ENCODE measurements at regions not wholly inside any gene's neighbourhood (a gene's known extent, or its start where the extent isn't known, plus 50 kb on each side); places are given as distances from the start of the nearest gene placed in this dataset.

DNA sequence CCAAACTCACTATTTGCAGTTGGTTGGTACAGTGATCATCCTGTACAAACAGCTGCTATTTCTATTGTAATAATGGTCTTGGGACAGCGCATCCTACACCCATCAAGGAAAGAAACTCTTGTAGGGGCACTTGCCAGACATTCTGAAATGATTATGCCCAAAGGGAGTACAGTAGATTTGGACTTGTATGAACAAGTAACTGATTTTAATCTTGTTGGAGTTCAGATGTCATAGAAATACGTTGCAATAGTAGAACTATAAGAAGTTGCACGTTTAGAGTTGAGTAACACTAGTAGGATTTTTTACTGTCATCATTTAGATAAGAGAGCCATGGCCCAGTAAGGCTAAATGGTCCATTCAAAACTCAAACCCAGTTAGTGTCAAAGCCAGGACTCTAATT, 192.8 kb downstream of the SATB1 start:
- TF ChIP-seq, protein P1, sequence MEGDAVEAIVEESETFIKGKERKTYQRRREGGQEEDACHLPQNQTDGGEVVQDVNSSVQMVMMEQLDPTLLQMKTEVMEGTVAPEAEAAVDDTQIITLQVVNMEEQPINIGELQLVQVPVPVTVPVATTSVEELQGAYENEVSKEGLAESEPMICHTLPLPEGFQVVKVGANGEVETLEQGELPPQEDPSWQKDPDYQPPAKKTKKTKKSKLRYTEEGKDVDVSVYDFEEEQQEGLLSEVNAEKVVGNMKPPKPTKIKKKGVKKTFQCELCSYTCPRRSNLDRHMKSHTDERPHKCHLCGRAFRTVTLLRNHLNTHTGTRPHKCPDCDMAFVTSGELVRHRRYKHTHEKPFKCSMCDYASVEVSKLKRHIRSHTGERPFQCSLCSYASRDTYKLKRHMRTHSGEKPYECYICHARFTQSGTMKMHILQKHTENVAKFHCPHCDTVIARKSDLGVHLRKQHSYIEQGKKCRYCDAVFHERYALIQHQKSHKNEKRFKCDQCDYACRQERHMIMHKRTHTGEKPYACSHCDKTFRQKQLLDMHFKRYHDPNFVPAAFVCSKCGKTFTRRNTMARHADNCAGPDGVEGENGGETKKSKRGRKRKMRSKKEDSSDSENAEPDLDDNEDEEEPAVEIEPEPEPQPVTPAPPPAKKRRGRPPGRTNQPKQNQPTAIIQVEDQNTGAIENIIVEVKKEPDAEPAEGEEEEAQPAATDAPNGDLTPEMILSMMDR (IDR thresholded peaks at IDR 0.05): no peak
- no peak for DNase-seq (ENCODE audit: low spot score)
- Mint-ChIP-seq H3K27ac (ENCODE audit: unreplicated experiment) (no peak overlapping the region), H3K36me3 (ENCODE audit: low read depth) (no peaks in the 10 kb centered on the region), H3K4me1 (ENCODE audit: low read depth) (no peaks in the 10 kb centered on the region), H3K9me3 (ENCODE audit: low read depth) (no peaks in the 10 kb centered on the region), H3K27me3 (ENCODE audit: low read depth) (no peaks in the 10 kb centered on the region), H3K4me3 (ENCODE audit: unreplicated experiment) (no peak overlapping the region)

DNA sequence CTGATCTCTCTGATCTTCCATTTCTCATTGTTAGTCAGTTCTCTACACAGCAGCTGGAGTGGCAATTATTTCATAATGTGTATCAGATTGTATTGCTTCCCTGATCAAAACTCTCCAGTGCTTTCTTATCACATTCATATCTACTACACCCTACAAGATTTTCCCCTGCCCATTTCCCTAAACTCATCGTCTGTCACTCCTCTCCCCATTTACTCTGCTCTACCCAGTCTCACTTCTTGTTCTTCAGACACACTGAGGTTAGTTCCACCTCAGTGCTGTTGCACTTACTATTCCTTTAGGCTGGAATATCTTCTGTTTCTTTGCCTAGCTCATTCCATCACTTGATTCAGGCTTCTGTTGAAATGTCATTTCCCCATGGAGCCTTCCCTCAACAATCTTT, 197.1 kb downstream of the SATB1 start:
- no peaks in the 10 kb centered on the region for H3K9me3 Mint-ChIP-seq (ENCODE audit: low read depth)
- no peaks in the 10 kb centered on the region for H3K27me3 Mint-ChIP-seq (ENCODE audit: low read depth)
- TF ChIP-seq, protein P1 (IDR thresholded peaks at IDR 0.05): no peak
- no peak overlapping the region for H3K27ac Mint-ChIP-seq (ENCODE audit: unreplicated experiment)
- H3K4me3 Mint-ChIP-seq (ENCODE audit: unreplicated experiment): no peak overlapping the region
- DNase-seq (ENCODE audit: low spot score): no peak
- no peaks in the 10 kb centered on the region for H3K36me3 Mint-ChIP-seq (ENCODE audit: low read depth)
- H3K4me1 Mint-ChIP-seq (ENCODE audit: low read depth): no peaks in the 10 kb centered on the region

DNA sequence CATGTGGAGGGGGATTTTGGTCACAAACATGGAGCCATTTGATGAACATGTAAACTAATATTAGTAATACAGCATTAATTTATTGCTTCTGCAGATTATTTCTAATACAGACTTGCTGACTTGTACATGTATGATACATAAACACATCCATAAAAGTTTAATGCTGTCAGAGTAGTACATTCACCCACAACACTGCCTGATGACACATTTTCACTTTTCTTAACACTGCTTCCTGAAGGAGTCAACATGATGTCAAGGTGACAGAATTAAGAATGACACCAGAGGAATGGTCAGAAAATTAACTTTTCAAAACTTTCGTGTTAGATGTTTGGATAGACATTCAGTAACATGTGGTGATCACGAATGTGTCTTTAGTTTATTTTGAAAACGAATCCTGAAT, 199.4 kb downstream of the SATB1 start:
- Mint-ChIP-seq H3K9me3 (ENCODE audit: low read depth) (no peaks in the 10 kb centered on the region), H3K27ac (ENCODE audit: unreplicated experiment) (no peak overlapping the region), H3K27me3 (ENCODE audit: low read depth) (no peaks in the 10 kb centered on the region), H3K36me3 (ENCODE audit: low read depth) (no peaks in the 10 kb centered on the region), H3K4me3 (ENCODE audit: unreplicated experiment) (no peak overlapping the region), H3K4me1 (ENCODE audit: low read depth) (no peaks in the 10 kb centered on the region)
- TF ChIP-seq, protein P1 (IDR thresholded peaks at IDR 0.05): no peak
- DNase-seq (ENCODE audit: low spot score): no peak

DNA sequence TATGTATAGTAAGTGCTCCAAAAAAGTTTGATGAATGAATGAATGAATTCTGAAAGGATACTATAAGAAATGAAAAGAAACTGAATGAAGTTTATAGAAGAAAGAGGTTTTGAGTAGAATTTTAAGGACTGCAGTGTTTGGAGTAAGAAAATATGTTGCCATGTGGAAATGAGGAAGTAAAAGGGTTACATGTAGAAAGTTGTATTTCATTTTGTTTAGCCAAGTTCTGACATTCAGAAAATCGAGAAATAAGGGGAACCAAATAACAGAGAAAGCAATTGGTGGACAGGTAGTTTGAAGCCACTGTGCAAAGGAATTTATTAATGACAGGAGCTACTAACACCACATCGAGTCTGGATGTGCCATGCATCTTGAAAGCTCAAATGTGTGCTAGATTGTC, 200.7 kb downstream of the SATB1 start:
- H3K4me3 Mint-ChIP-seq (ENCODE audit: unreplicated experiment): no peak overlapping the region
- TF ChIP-seq, protein P1 (IDR thresholded peaks at IDR 0.05): no peak
- no peak for DNase-seq (ENCODE audit: low spot score)
- H3K27ac Mint-ChIP-seq (ENCODE audit: unreplicated experiment): no peak overlapping the region
- no peaks in the 10 kb centered on the region for H3K4me1 Mint-ChIP-seq (ENCODE audit: low read depth)
- H3K36me3 Mint-ChIP-seq (ENCODE audit: low read depth): no peaks in the 10 kb centered on the region
- no peaks in the 10 kb centered on the region for H3K27me3 Mint-ChIP-seq (ENCODE audit: low read depth)
- no peaks in the 10 kb centered on the region for H3K9me3 Mint-ChIP-seq (ENCODE audit: low read depth)

DNA sequence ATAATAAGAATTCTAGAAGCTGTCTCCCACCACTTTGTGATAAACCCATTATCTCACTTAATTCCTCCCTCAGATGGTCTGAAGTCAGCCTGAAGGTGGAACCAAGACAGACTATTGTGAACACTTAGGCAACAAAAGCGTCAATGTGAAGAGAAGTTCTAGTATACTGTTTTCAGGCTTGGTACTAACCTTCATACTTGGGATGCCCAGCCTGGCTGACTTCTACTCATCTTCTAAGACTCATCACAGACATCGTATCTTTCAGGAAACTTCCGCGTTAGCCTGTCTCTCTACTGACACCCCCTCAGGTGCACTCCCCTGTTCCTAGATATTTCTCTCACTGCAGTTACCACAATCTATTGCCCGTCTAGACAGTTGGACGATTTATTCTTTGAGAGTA, 201.2 kb downstream of the SATB1 start:
- H3K36me3 Mint-ChIP-seq (ENCODE audit: low read depth): no peaks in the 10 kb centered on the region
- H3K27me3 Mint-ChIP-seq (ENCODE audit: low read depth): no peaks in the 10 kb centered on the region
- no peak overlapping the region for H3K27ac Mint-ChIP-seq (ENCODE audit: unreplicated experiment)
- DNase-seq (ENCODE audit: low spot score): no peak
- TF ChIP-seq, protein P1 (IDR thresholded peaks at IDR 0.05): no peak
- H3K4me1 Mint-ChIP-seq (ENCODE audit: low read depth): no peaks in the 10 kb centered on the region
- no peak overlapping the region for H3K4me3 Mint-ChIP-seq (ENCODE audit: unreplicated experiment)
- H3K9me3 Mint-ChIP-seq (ENCODE audit: low read depth): no peaks in the 10 kb centered on the region

Measured in chondrocyte (in vitro differentiated cells).